ENCODE measurements at regions not wholly inside any gene's neighbourhood (a gene's known extent, or its start where the extent isn't known, plus 50 kb on each side); places are given as distances from the start of the nearest gene placed in this dataset.

- TF ChIP-seq TCF4 (CRISPR knock-in tag; IDR thresholded peaks at IDR 0.05; ENCODE audit: borderline replicate concordance), result no peak
These were observed 129.9 kb upstream of the ZFHX3 start (continued) for GRCh38 chr16:73177729-73178295.

- TF ChIP-seq ZC3H10 (CRISPR knock-in tag; IDR thresholded peaks at IDR 0.05) (no peak), CREB5 (CRISPR knock-in tag; IDR thresholded peaks at IDR 0.05; ENCODE audit: low read depth) (0 out of 2 replicates have a peak, but pooled peaks have one; percentile 37)
- peak; percentile 34 for ATAC-seq
These were observed 128.7 kb upstream of the ZFHX3 start for GRCh38 chr16:73176577-73177013.

GRCh38 chr16:73172973-73173709, 125.2 kb upstream of the ZFHX3 start:
- ATAC-seq, result no peak; the same call in 2 of the 3 replicates
- TF ChIP-seq RARB (CRISPR knock-in tag; IDR thresholded peaks at IDR 0.05) (no peak), ISL1 (CRISPR knock-in tag; IDR thresholded peaks at IDR 0.05) (no peak), SNAI2 (CRISPR knock-in tag; IDR thresholded peaks at IDR 0.05) (no peak), POU6F1 (CRISPR knock-in tag; IDR thresholded peaks at IDR 0.05; ENCODE audit: borderline replicate concordance, low read depth) (no peak), CSRNP3 (CRISPR knock-in tag; IDR thresholded peaks at IDR 0.05) (no peak), ESRRG (CRISPR knock-in tag; IDR thresholded peaks at IDR 0.05) (no peak), PPARA (CRISPR knock-in tag; IDR thresholded peaks at IDR 0.05; ENCODE audit: borderline replicate concordance) (no peak), ZFP3 (CRISPR knock-in tag; IDR thresholded peaks at IDR 0.05) (no peak)

GRCh38 chr16:73172241-73172972, 124.5 kb upstream of the ZFHX3 start:
- peak; percentile 90 for ATAC-seq
- peak; percentile 65; the same call in 1 of the 2 replicates for TF ChIP-seq TCF4 (CRISPR knock-in tag; IDR thresholded peaks at IDR 0.05; ENCODE audit: borderline replicate concordance)
- no peak for TF ChIP-seq OSR1 (CRISPR knock-in tag; IDR thresholded peaks at IDR 0.05)
- no peak for TF ChIP-seq BACH2 (CRISPR knock-in tag; IDR thresholded peaks at IDR 0.05; ENCODE audit: borderline replicate concordance)
- TF ChIP-seq TOX (CRISPR knock-in tag; IDR thresholded peaks at IDR 0.05; ENCODE audit: borderline replicate concordance), result no peak
- peak; percentile 91; the same call in 1 of the 2 replicates for TF ChIP-seq CSDC2 (CRISPR knock-in tag; IDR thresholded peaks at IDR 0.05)
- TF ChIP-seq ZNF70 (CRISPR knock-in tag; IDR thresholded peaks at IDR 0.05), result no peak
- peak; percentile 85 for TF ChIP-seq SNAI2 (CRISPR knock-in tag; IDR thresholded peaks at IDR 0.05)
- no peak for TF ChIP-seq ZFP30 (CRISPR knock-in tag; IDR thresholded peaks at IDR 0.05)
- peak; percentile 27; the same call in 1 of the 2 replicates for TF ChIP-seq RARB (CRISPR knock-in tag; IDR thresholded peaks at IDR 0.05)
- TF ChIP-seq ZFP3 (CRISPR knock-in tag; IDR thresholded peaks at IDR 0.05), result peak; percentile 81
- TF ChIP-seq ESRRG (CRISPR knock-in tag; IDR thresholded peaks at IDR 0.05), result no peak
- no peak for TF ChIP-seq CREB5 (CRISPR knock-in tag; IDR thresholded peaks at IDR 0.05; ENCODE audit: low read depth)
- TF ChIP-seq ZC3H10 (CRISPR knock-in tag; IDR thresholded peaks at IDR 0.05), result no peak
- no peak for TF ChIP-seq ZNF565 (CRISPR knock-in tag; conservative IDR thresholded peaks at IDR 0.05; ENCODE audit: low read depth)
- no peak for TF ChIP-seq GLIS3 (CRISPR knock-in tag; IDR thresholded peaks at IDR 0.05)
- TF ChIP-seq CSRNP3 (CRISPR knock-in tag; IDR thresholded peaks at IDR 0.05), result no peak
- TF ChIP-seq PPARA (CRISPR knock-in tag; IDR thresholded peaks at IDR 0.05; ENCODE audit: borderline replicate concordance), result no peak
- 0 out of 2 replicates have a peak, but pooled peaks have one; percentile 52 for TF ChIP-seq POU6F1 (CRISPR knock-in tag; IDR thresholded peaks at IDR 0.05; ENCODE audit: borderline replicate concordance, low read depth)
- TF ChIP-seq ISL1 (CRISPR knock-in tag; IDR thresholded peaks at IDR 0.05), result peak; percentile 46
- no peak for TF ChIP-seq ZNF8 (CRISPR knock-in tag; IDR thresholded peaks at IDR 0.05)
- no peak for TF ChIP-seq PATZ1 (CRISPR knock-in tag; IDR thresholded peaks at IDR 0.05; ENCODE audit: borderline replicate concordance)

All from SK-N-SH treated with all-trans-retinoic acid at 6 μM for 48 hours (cell line).